ENCODE measurements at regions not wholly inside any gene's neighbourhood (a gene's known extent, or its start where the extent isn't known, plus 50 kb on each side); places are given as distances from the start of the nearest gene placed in this dataset.

DNA sequence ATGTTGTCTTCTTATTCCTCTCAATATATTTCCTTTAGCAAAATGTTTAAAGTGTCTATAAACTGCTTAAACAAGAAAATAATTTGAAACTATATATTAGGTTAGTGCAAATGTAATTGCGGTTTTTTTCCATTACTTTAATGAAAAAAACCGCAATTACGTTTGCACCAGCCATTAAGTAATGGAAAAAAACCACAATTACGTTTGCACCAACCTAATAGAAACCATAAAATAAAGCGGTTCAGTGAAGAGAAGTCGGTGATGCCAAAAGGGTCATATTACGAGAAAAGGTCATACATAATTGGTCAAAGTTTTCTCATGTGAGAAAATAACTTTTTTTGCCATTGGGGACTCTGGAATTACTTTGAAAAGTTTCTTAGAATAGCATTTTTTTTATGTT lies 385.6 kb upstream of the ST8SIA4 start:
- TF ChIP-seq, protein P1, sequence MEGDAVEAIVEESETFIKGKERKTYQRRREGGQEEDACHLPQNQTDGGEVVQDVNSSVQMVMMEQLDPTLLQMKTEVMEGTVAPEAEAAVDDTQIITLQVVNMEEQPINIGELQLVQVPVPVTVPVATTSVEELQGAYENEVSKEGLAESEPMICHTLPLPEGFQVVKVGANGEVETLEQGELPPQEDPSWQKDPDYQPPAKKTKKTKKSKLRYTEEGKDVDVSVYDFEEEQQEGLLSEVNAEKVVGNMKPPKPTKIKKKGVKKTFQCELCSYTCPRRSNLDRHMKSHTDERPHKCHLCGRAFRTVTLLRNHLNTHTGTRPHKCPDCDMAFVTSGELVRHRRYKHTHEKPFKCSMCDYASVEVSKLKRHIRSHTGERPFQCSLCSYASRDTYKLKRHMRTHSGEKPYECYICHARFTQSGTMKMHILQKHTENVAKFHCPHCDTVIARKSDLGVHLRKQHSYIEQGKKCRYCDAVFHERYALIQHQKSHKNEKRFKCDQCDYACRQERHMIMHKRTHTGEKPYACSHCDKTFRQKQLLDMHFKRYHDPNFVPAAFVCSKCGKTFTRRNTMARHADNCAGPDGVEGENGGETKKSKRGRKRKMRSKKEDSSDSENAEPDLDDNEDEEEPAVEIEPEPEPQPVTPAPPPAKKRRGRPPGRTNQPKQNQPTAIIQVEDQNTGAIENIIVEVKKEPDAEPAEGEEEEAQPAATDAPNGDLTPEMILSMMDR (IDR thresholded peaks at IDR 0.05): no peak

DNA sequence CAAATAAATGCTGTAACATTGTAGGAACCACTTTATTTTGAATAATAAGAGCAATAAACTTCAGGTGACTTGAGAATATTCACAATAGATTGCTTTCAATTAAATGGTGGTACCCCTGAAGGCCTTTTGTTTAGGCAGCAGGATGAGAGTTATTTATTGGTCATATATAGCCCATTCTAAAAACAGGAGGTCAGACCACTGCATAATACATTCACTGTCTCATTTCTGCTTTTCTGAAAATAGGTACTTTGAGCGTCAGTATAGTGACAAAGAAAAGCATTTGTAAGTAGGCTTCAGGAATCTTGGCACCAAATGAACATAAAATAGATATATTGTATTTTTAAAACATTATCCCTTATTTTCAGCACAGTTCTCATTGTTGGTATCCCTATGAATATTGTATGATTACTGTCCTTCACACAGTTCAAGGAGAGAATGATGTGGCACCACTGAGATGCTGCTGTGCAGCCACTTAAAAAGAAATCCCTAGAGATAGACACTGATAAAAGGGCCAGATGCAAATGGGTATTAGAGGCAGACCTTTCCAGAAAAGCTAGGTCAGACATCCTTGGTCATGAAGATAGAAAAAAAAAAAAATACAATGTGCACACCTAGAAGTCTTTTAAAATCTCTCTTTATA lies 381.8 kb upstream of the ST8SIA4 start:
- TF ChIP-seq, protein P1 (IDR thresholded peaks at IDR 0.05): no peak

DNA sequence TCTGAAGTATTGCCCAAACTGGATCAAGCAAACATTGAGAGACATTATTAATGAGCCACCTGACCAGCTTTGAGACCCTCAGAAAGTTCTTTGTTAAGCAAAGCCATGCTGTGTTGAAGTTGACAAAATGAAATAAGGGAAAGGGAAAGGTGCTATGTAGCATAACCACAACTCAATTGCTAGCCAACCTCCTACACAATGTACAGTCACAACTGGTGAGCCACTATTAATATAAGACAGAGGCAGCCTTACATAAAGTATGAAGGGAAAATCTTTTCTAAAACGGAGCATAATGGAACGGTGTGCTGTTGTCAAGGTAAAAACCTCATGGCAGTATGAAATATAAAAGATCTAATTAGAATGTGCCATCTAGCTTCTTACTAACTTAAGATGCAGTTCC lies 375.8 kb upstream of the ST8SIA4 start:
- TF ChIP-seq, protein P1 (IDR thresholded peaks at IDR 0.05): no peak

DNA sequence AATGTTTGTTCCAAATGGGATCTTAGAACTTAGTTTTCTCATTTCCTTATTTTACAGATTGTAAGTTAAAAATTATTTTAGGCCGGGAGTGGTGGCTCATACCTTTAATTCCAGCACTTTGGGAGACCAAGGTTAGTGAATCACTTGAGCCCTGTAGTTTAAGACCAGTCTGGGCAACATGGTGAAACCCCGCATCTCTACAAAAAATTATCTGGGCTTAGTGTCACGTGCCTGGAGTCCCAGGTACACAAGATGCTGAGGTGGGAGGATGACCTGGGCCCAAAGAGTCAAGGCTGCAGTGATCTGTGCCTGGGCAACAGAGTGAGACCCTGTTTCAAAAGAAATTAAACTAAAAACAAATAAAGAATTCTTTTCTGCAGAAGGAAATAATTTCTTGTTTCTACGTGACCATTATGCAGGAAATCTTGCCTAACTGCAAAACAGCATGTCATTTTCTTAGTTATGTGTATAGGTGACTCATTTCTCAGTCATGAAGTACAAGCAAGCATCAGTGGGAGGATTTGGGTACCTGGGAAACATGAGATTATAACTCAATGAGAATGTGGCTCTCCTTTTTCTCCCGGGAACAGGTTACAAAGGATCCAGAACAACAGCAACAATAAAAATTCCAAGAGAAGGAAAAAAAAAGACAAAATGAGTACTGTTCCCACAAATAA lies 375.1 kb upstream of the ST8SIA4 start:
- TF ChIP-seq, protein P1 (IDR thresholded peaks at IDR 0.05): no peak

DNA sequence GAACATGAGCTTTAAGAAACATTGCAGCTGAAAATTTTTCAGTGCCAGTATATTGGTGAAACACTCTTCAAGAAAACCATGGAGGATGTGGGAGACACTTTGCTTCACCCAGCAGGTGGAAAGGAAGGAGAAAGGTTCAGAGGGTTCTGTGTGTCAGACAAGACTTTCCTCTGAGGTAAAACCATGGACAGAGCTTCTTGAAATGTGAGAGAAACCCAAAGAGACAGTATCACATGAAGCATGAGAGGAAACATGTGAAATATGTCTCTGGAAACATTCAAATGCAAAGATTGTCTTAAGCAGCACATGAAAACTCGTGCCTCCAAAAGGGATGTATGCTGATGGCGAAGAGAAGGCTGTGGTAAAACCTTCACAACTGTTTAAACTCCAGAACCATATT lies 368.9 kb upstream of the ST8SIA4 start:
- TF ChIP-seq, protein P1 (IDR thresholded peaks at IDR 0.05): no peak

DNA sequence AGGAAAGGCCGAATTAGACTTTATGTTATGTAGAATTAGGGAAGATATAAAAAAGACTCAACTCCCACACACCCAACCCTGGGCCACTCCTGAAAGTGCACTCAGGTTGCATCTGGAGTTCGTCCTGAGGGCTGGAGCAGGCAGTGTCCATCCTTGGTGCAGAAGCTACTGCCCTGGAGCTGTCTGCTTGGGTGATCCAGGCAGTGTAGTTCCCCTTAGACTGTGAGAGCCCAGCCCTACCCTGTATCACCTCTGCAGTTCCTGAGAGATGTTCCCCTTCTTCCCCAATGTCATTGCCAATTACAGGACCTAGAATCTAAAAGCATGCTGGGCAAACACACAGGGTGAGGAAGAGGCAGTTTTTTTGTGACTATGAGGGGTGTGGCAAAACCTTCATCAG lies 368.3 kb upstream of the ST8SIA4 start:
- TF ChIP-seq, protein P1 (IDR thresholded peaks at IDR 0.05): no peak

DNA sequence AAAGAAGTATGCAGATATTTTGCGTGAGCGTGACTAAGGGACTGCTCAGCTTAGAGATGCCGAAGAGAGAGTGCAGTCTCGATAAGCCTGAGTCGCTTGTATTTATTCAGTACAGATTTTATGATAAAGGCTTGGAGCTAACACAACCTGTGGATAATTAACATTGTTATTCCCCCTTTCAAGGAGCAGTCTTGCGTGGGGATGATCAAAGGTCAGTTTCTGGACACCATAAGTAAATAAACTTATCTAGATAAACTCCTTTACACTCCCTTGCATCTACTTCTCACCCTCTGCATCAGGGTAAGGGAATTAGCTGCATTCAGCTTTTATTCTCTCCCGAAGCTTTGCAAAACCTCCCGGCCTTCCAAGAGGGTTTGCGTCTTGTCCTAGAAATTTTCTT lies 357.8 kb upstream of the ST8SIA4 start:
- TF ChIP-seq, protein P1 (IDR thresholded peaks at IDR 0.05): no peak
